GM18858 (cell line): ENCODE measurements at regions not wholly inside any gene's neighbourhood (a gene's known extent, or its start where the extent isn't known, plus 50 kb on each side); places are given as distances from the start of the nearest gene placed in this dataset.
"Not testable (repeated sequence)": the region's sequence is repeated elsewhere in the genome, so short reads cannot be mapped to it uniquely, and the experiment has no call there.

ENCODE experiments used
- ATAC-seq: cut with Tn5 transposase; IDR thresholded peaks from one replicate; pipeline ENCODE4 v1.9.1; 2021; ENCODE audit not compliant: unreplicated experiment

DNA sequence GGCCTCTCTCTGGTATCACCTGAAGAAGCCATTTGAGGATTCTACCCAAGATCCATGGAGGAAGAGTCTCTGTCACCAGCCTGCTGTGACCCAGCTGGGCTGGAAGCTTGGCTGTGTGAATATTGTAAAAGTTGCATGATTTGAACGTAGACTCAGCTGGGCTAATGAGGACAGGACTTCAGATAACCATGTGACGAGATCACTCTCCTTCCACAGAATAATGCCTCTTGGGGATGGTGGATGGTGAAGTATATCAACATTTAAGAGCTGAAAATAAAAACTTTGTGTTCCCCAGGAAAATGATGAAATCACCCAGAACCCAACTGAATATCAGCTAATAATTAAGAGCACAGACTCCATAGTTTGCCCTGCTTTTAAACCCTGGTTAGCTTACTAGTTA lies 427.9 kb downstream of the CD83 start:
- ATAC-seq: no peak

DNA sequence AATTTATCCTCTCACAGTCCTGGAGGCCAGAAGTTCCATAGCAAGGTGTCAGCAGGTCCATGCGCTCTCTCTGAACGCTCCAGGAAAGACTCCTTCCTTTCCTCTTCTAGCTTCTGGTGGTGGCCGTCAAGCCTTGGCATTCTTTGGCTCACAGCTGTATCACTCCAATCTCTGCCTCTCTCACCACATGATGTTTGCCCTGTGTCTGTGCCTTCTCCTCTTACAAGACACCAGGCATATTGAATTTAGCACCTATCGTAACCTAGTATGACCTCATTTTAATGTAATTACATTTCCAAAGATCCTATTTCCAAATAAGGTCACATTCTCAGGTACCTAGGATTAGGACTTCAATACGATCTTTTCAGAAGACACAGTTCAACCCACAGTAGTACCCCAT lies 428.5 kb downstream of the CD83 start:
- no peak for ATAC-seq

DNA sequence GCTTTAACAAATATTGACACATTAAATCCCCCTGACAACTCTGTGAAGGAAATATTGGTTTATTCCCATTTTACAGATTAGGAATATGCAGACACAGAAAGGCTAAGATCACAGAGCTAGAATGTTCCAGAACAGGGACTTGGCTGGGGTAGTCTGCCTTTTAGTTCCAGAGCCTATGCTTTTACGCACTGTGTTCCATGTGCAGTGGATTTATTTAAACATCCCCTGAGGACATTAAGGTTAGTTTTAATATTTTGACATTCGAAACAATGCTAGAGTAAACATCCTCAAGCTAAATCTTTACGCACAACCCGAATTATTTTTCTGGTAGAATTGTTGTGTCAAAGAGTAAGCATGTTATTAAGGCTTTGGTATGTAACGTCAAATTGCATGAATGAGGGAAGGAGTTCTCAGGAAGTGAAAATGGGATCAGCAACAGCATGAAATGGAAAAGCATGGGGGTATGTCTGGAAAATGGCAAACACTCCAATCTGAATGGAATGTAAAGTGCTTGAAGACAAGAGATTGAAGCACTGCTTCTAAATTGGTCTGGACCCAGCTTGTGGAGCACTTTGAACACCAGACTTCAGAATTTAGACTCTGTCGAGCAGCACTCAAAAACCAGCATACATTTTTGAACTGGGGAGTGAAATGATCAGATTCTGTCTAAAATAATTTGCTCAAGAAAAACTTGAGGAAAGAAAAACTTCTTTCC lies 429.9 kb downstream of the CD83 start:
- ATAC-seq: no peak

DNA sequence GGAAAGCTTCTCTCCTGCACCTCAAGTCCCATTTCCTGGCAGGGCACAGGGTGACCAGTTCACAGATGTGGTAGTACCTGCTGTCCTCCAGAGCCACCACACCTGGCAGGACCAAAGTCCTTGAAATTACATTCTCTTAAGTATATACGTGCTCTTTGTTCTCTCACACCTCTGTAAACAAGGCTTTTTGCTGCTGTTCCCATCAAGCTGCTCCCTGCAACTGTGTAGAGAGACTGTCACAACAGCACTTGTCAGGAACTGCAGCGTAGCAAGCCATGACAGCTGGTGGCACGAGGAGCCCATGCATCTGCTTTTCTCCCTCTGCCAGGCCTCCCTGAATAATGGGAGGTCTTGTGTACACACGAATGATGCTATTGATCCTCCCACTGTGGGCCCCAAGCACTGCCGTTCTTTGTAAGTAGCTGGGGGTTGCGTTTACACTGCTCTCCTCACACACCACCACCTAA lies 431.8 kb downstream of the CD83 start:
- ATAC-seq: no peak

DNA sequence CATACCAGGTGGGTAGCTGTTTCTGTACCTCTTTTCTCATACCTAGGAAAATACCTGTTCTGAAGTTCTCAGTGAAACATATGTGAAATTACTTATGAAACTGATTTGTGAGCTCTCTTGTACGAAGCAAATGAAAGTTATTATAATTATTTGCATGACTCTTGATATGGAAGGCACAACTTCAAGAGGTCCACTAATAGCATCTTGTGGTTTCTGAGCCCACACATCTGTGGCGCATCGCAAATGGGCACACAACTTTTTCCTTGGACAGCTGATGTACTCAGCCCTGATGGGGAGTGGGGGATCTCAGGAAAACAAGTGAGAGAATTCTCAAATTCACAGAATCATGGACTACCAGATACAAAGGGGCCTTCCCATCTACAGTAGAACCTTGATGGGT lies 432.3 kb downstream of the CD83 start:
- ATAC-seq: no peak

DNA sequence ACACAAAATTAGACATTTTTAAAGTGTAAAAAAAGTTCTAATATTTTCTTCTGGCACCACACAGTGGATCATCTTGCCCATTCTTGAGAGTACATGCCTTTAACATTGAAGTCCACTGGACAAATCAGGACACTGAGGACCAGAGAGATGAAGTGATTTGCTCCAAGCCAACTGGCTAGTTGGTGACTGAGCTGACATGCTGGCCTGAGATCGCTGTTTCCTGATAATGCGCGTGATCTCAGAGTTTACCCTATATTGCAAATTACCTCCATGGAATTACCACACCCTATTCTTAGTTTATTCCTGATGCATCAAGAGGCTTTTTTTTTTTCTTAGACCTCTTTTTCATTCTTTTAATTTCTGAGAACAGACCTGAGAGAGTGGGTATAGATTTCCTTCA lies 432.8 kb downstream of the CD83 start:
- no peak for ATAC-seq

DNA sequence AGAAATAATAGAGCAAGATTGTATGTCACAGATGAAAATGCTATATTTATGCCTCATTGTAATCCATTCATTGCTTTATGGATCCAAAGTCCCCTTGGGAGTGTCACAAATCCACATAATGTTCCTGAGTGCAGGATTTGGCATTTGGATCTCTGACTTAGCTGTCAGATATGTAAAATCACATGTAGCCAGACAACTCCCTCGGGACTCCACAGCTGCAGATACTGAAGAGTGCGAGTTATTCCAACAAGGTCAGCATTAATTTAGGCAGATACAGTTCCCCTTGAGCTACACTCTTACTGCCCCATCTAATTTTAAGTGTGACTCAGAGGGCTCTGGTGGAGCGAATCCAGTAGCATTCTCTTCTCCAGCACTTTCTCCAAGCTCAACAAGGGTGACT lies 433.2 kb downstream of the CD83 start:
- ATAC-seq: no peak

DNA sequence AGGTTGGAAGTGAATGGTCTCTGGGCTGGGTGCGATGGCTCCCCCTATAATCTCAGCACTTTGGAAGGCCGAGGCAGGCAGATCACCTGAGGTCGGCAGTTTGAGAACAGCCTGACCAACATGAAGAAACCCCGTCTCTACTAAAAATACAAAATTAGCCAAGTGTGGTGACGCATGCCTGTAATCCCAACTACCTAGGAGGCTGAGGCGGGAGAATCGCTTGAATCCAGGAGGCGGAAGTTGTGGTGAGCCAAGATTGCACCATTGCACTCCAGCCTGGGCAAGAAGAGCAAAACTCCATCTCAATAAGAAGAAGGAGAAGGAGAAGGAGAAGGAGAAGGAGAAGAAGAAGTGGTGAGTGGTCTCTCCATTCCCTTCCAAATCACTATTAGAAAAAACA lies 434.0 kb downstream of the CD83 start:
- ATAC-seq: not testable (repeated sequence)

DNA sequence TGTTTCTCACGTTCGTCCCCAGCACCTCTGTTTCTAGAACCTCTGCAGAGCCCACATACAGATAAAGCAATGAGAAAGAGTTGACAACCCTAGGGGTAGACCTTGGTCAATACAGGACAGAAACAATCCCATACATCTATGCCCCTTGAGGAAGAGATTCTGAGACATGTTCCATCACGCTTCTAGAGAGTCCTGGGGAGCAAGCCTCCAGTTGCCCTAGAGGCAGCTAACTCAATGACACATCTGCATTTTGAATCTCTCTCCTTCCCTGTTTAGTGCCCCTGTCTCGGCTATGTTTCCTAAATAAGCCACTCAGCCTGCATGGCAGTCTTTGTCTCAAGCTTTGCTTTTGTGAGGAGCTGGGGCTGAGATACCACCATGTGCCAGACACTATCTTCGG lies 435.3 kb downstream of the CD83 start:
- no peak for ATAC-seq

DNA sequence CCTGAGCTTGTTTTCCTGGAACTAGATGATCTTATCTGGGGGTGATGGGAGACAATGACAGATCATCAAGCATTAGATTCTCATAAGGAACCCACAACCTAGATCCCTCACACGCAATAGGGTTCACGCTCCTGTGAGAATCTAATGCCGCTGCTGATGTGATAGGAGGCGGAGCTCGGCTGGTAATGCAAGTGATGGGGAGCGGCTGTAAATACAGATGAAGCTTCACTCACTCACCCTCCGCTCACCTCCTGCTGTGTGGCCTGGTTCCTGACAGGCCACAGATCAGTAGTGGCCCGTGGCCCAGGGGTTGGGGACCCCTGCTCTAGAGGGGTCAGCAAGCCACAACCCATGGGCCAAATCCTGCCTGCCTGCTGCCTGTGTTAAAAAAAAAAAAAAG lies 435.9 kb downstream of the CD83 start:
- ATAC-seq: no peak

DNA sequence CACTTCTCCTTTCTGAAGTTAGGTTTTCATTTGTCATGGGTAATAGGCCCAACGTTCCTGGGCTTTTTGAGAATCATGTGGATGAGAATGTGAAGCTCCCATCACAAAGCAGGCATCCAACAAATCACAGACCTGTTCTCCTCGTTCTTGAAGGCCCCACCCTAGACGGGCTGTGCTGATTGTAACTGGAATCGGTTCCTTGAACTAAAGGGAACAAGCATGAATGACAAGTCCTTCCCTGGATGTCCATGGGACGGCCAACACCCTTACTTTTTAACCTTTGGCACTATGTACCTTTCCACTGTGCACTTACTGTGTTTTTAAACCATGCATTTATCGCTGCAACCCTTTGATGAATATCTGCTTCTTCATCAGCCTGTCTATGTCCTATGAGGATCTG lies 438.2 kb downstream of the CD83 start:
- no peak for ATAC-seq

DNA sequence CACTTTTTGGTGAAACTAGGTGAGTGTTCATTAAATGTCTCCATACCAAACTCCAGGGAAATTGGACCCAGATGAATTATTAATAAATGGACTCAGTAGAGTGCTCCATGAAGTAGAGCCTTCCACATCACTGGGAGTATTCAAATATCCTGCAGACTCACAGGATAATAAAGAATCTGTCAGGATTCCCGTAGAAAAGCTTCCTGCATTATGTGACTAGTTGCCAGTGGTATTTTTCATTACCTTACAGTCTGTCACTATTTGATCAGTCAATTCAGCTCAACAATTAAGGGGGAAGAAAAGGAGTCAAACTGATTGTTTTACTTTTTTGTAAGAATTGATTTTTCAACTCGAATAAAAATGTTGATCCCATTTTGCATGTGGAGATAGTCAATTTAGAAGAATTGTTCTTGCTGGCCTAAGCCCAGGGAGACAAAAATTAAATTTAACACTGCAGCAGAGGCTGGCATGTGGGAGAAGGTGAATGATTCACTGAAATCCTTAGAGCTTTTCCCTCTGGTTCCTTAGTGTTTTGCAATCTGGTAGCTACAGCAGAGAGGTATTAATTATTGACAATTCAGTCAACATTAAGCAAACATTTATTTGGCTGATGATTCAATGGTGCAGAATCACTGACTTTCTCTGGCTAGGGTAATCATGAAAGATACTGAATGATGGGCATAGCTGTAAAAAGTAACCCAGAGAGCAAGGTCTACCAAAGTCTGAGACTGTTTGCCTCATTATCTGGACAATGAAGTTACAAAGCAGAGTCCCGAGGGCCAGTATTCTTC lies 442.4 kb downstream of the CD83 start:
- no peak for ATAC-seq

DNA sequence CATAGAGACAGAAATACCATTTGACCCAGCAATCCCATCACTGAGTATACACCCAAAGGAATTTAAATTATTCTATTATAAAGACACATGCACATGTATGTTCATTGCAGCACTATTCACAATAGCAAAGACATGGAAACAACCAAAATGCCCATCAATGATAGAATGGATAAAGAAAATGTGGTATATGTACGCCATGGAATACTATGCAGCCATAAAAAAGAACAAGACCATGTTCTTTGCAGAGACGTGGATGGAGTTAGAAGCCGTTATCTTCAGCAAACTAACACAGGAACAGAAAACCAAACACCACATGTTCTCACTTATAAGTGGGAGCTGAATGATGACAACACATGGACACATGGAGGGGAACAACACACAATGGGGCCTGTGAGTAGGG lies 444.0 kb downstream of the CD83 start:
- not testable (repeated sequence) for ATAC-seq

DNA sequence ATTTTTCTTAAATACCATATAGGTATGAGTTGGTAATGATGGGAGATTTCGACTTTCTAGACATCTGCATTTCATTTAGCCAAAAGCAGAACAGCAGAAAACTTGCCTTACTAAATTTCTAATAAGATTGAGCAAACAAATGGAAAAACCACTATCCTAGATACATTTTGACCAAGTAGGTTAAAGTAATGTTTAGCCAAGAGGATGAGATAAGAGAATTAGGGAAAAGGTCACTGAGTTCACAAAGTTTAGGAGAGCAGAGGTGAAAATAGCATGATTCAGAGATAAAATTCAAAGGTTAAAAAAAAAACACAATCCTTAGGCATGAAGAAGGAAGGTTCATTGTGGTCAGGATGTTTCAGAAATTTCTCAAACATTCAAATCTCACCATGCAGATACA lies 450.3 kb downstream of the CD83 start:
- ATAC-seq: no peak

DNA sequence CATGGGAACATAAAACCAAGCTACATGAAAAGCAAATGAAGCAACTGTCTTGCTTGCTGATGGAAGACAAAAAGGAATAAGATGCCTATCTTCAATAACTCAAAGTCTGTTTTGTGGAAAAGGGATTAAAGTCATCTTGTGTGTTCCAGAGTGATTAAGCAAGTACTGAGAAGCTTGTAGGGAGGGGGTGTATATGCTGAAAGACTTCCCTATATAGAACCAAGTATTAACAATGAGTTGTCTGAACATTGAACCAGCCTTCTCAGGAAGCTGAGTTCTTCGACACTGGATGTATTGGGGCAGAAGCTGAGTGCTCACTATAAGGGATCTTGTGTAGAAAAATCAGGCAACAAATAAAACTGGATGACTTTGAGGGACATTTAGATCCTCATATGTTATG lies 451.8 kb downstream of the CD83 start:
- no peak for ATAC-seq

DNA sequence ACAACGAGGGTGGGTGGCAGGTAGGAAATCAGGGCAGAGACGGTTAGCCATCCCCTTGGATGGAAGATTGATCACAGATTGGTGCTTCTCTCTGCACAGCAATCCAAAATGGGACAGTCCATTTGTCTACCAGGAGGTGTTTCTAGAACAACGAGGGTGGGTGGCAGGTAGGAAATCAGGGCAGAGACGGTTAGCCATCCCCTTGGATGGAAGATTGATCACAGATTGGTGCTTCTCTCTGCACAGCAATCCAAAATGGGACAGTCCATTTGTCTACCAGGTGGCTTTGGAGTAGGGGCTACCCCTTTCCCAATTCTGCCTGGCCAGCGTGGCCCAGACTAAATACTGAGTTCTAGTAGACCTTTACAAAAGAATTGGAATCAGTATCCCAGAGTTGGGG lies 452.3 kb downstream of the CD83 start:
- ATAC-seq: not testable (repeated sequence)

DNA sequence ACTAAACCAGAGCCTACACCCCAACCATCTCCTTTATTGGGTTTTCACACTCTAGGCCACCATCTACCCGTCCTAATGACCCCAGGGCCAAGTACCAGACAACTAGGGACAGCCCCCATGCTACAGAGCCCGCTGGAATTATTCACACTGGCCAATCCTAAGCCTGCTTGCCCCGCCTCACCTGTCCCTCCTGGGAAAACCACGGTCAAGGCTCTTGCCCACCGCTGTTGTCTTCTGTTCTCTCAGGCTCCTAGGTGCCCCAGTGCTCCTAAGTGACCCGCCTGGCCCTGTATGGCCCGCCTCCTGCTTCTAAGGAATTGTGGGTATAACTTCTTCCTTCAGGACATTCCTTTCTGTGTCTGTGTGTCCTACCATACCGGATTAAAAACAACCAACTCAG lies 453.4 kb downstream of the CD83 start:
- no peak for ATAC-seq

DNA sequence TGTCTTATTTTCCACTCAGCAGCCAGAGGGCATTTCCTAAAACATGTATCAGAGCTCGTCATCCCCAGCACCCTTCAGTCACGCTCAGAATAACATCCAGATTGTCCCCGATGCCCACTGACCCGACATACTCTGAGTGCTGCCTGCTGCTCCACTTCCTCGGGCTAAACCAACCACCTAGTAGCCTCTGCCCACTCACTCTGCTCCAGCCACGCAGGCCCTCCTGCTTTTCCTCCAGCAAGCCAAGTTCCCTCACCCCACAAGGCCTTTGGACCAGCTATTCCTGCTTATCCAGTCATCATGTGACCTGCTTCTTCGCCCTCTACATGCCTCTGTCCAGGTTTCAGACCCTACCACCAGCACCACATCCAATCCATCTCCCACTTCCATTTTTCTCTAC lies 454.2 kb downstream of the CD83 start:
- no peak for ATAC-seq

DNA sequence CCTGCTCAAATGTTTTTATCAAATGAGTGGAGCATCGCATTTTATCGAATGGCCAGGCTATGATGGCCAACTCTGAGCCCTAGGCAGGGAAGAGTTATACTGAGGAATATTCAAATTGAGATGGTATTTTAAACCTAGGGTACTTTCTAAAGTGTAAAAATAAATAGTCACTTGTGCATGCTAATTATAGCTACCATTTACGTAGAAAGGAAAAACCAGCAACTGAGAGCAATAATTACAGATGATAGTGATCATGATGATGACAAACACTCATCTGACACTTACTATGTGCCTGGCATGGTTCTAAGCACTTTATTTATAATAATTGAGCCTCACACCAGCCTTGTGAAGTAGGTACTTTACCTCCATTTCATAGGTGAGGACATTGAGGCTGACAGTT lies 455.7 kb downstream of the CD83 start:
- no peak for ATAC-seq

DNA sequence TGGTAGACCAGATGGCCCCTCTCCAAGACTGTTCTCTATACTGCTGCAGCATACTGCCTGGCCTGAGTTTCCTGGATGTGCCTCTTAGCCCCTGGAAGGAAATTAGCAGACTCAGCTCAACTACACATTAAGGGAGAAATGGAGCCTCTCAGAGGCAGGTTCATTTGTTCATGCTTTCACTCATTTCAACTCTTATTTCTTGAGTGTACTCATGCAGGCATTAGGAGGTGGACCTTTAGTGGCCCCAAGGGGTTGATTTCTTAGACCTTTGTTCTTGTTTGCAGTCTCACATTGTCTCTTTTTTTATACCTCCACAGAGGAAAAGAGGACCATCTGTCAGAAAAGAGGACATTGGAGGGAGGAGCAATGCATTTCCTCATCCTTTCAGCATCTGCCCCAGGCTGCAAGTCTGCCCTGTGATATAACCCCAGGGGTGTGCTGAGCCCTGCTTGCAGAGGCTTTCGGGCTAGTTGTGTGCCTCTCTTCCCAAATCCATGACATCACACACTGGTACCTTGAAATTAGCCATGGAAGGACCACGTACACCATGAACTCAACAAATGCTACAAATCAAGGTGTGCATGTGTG lies 456.2 kb downstream of the CD83 start:
- no peak for ATAC-seq

DNA sequence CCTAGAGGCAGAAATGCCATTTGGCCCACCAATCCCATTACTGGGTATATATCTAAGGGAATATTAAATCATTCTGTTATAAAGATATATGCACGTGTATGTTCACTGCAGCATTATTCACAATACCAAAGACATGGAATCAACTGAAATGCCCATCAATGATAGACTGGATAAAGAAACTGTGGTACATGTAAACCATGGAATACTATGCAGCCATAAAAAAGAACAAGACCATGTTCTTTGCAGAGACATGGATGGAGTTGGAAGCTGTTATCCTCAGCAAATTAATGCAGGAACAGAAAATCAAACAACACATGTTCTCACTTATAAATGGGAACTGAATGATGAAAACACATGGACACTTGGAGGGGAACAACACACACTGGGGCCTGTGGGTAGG lies 458.4 kb downstream of the CD83 start:
- ATAC-seq: no peak

DNA sequence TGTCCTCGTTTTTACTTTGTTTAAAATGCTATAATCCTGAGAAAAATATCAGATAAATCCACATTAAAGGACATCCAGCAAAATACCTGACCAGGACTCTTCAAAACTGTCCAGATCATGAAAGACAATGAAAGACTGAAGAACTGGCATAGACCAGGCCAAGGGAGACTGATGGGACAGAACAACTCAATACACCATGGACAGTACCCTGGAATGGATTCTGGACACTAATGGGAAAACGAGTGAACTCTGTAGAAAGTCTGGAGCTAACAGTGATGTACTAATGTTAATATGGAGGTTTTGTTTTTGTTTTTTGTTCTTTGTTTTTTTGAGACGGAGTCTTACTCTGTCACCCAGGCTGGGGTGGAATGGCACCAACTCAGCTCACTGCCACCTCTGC lies 461.4 kb downstream of the CD83 start:
- ATAC-seq: no peak
